ENCODE measurements at regions not wholly inside any gene's neighbourhood (a gene's known extent, or its start where the extent isn't known, plus 50 kb on each side); places are given as distances from the start of the nearest gene placed in this dataset.
"Not testable (repeated sequence)": the region's sequence is repeated elsewhere in the genome, so short reads cannot be mapped to it uniquely, and the experiment has no call there.

DNA sequence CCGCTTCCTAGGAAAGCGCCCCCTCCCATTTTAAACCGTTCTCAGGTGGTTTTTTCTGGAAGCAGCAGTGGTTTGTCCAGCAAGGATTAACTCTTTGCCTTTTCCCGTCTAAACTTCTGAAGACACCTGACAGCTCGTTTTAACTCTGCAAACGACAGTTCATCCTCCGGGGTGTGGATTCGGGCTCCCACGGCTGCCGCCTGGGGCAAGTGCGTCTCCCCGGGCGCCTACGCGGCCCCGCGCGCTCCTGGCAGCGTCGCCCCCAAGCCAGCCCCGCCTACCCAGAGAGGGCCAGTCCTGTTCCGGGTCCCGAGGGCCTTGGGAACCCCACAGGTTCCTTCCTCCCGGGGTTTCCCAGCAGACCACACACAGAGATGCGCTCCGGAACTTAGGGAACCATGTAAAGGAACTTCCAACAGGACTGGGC, 54.4 kb downstream of the PRR18 start:
- DNase-seq = peak; percentile 93 to 96 (median 95)

DNA sequence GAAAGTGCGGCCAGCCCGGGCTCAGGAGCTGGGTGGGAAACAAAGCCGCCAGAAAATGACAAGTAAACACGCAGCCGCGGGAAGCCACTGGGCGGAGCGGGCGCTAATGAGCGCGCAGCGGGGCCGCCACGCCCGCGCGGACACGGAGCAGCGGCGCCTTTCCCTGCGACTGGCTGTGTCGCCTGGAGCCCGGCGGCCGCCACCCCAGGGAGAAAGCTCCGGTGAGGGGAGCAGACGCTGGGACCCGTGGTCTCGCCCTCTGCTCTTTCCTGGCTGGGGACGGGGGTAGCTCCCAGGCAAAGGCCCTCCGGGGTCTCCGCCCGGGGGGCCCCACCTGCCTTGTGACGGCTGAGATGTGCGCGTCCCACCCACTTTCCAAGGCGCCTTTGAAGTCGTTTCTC, 54.9 kb downstream of the PRR18 start:
- peak; percentile 74 to 86 (median 85) for DNase-seq

DNA sequence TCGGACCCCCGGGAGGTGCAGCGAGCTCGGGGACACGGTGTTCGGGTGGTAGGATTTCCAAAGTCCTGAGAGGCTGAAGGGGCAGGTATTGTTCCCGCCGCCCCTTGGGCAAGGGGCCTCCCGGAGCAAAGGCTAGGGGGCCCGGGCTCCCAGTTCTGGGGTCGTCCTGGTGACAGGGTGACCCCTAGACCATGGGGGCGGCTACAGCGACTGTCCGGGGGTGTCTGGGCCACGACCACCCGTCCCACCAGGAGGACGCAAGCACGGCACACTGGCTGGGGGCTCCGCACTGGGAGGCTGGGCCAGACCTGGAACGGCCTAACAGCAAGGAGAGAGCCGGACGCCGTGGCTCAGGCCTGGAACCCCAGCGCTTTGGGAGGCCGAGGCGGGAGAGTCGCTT, 55.6 kb downstream of the PRR18 start:
- no peak for DNase-seq

DNA sequence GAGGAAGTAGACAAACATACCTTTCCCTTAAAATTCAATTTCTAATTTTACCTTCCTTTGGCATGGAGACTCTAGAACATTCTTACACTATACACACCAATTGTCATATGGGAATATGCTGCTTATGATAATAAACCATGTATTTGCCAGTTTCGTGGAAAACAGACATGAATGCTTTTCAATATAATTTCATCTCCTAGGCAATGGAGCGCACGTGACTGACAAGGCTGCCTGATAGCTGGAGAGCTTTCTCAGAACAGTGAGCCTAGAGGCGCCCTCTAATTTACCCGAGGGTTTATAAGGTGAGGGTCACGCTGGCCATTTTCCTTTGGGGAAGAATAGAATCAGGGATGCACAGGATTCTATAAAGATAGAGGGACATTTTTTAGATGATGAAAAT, 56.5 kb downstream of the PRR18 start:
- DNase-seq = no peak

DNA sequence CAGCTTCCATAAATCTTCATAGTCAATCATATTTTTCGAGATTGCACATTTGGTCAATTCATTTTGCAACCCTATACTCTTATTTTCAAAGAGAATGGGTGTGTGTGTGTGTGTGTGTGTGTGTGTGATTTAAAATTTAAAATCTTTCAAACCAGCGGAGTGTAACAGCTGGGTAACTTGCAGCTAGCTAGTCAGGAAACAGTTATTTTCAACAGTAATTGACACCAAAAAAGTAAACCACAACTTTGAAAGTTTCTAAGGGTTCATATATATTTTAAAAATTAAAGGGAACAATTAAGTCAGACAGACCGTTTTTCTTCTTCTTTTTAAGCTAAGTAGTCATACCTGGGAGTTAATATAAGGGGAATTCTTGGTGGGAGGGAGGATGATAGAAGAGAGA, 57.0 kb downstream of the PRR18 start:
- no peak for DNase-seq

DNA sequence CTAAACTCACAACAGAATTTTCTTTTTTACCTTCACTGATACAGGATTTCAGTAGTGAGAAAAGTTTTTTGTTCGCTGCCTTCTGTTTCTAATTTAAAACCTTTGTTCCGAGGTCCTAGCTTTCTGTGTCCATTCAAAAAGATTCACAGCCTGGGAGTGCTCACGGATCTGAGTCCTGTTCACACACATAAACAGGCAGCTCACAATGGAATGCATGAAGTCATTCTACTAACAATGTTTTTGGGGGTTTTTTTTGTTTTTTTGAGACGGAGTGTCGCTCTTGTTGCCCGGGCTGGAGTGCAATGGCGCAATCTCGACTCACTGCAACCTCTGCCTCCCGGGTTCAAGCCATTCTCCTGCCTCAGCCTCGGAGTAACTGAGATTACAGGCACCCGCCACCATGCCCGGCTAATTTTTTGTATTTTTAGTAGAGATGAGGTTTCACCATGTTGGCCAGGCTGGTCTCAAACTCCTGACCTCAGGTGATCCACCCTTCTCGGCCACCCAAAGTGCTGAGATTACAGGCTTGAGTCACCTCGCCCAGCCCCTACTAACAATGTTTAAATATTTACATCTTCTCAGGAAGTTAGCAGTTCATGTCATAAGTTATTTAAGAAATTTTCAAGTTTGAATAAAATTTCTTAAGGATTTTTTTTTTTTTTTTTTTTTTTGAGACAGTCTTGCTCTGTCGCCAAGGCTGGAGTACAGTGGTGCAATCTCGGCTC, 59.0 kb downstream of the PRR18 start:
- DNase-seq = not testable (repeated sequence)

DNA sequence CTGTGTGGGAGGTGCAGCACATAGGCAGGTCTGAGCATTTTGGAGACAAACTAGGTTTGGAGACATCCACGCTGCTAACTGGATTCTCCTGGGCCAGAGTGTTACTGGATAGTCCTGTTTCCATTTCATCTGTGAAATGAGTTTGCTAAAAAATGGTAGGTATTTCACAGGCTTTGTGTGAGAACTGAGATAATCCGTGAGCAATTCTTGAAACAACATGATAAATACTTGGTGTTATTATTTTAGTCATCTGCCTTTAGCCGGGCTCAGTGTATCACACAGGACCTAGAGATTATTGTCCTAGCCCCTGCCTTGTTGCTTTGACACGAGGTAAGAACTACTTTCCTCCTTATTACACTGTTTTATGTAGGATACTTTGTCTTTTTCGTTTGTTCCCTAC, 63.0 kb downstream of the PRR18 start:
- DNase-seq = no peak

DNA sequence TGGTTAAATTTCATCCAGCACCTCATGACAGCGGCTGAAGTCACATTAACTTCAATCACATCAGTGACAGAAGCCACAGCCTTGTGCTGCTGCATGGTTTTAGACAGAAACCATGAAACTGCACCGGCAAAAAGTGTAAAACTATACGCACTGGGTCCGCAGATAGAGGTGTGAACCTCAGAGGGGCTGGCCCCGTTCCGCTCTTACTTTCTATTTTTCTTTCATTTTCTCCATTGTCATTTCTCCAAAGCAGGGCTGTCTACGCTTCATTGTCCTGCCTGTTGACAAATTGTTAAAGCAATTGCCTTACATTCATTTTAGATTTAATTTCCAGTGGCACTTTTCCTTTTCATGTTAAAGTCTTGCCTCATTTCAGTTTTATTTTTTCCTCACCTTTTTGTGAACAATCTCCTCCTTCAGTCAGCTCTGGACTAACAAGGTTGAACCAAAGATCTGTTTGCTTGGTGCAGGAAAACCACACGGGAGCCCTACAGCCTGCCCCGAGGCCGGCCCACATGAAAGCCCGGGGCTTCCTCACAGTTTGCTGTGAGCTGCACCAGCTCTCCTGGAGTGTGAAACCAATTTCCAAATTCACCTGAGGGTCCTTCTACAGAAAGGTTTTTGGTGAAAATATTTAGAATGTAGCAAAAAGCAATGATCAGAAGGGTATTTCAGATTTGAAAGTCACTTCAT, 63.7 kb downstream of the PRR18 start:
- no peak for DNase-seq

DNA sequence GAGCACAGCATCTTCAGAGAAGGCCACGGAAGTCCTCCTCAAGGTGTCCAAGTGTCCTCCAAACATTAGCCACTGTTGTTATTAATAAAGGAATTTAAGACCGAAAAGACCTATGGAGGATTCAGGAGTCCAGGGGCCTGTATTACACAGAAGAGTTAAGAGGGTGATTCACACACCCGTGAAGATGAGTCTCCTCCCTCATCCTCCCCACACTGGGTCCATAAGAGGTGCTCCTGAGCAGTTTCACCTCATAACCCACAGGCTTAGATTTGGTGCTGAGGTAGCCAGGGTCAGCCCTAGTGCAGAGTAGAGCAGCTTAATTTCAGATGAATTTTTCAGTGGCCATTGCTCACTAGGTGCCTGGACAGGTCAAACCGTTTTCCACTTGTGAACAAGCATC, 65.3 kb downstream of the PRR18 start:
- DNase-seq = no peak

DNA sequence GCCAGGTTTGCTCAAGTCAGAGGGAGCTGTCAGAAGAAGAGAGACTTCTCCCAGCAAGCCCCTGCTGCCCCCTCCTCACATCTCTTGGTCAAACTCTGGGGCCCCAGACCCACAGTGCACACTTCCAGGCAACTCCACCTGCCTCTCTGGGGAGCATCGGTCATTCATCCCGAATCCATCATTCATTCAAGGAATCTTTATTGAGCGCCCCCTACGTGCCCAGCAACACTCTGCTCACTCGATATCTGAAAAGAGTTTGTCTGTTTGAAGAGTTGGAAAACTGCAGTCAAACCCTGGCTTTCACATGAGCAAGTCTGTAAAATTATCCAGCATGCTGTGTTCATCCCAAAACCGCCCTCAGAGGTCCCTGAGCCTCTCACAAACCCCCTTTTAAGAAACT, 66.2 kb downstream of the PRR18 start:
- no peak for DNase-seq

DNA sequence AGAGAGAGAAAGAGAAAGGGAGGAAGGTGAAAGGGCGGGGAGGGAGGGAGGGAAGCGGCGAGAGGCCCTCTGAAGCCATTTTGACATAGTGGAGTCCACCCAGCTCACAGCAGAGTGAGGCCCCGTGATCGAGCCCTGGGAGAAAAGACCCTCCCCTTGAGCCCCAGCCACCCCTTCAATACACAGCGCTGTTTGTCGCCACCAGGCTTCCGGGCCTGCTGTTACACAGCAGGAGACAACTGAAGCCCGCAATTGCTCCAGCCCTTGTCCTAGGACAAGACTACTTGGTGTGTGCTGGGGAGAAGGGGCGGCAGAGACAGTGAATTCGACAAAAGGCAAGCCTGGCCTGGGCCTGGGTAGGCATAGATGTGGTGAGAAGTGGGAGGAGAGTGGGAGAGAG, 67.3 kb downstream of the PRR18 start:
- no peak for DNase-seq

DNA sequence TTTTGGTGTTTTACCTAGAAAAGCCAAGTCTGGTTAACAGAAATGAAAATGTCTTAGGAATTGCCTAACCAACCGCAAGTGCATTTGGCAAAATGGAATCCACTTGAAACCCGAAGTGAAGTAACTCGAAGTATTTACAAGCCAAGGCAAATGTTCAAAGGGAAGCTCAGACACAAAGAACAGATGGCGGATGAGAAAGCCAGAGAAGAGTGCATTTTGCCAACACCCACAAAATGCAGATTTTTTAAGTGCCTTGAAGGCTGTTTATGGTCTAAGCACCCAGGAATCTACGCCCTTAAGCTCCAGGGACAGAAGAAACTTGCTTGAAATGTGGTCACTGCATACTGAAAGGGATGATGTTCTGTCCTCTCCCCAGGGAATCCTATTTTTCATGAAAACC, 70.0 kb upstream of the TBXT start:
- DNase-seq = peak in 1 of 3 donors; percentile 16

DNA sequence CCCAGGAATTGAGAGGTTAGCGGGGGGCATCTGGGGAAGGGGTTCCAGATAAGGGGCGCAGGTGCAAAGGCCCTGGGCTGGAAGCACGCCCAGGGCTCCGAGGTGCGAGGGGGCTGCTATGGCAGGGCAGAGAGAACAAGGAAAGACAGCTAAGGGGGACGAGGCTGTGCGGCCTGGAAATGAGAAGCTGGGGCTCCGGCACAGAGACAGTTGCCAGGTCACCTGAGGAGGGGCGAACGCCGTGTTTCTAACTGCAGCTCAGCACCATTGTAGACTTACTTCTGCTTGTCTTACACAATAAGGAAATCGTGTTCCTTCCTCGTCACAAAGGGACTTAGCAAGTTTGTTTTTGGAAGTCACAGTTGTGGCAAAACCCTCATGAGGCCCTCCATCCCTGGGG, 68.9 kb upstream of the TBXT start:
- peak; percentile 52 to 55 (median 54) for DNase-seq

DNA sequence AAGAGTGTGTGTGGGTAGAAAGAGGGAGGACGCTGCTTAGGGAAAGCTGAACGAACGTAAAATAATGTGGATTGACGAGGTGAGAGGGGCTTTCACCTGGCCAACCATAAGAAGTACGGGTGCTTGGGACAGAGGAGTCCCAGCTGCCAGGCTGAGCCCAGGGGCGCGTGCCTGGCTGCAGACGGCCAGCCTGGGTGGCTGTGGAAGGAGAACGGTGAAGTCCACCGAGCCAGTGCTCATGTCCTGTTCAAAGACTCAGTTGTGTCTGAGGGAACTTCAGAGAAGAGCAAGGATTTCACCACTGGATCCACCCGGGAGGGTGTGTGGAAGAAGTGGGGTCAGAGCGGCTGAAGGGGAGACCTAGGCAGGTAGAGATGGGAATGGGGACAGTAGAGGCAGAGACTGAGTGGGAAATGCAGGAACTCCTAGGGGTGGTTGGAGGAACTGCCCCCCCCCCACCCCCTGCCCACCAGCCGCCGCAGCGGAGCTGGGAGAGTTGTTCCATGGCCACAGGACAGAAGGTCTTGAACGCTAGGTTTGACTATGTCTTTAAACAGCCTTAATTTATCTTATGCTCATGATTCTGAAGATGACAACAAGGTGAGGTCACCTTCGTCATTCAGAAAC, 68.1 kb upstream of the TBXT start:
- DNase-seq = no peak

DNA sequence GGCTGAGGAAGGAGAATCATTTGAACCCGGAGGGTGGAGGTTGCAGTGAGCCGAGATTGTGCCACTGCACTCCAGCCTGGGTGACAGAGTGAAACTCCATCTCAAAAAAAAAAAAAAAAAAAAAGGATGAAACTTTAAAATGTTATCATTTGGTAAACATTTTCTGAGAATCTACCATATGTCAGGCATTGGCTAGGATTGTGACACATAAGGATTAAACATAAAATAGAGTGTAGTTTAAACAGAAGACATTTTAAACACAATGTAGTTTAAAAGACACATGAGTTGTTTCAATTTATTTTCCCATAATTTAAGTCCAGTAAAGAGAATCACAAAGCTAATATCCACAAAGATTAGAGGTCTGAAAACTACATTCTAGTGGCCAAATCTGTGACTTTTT, 63.5 kb upstream of the TBXT start:
- not testable (repeated sequence) for DNase-seq

DNA sequence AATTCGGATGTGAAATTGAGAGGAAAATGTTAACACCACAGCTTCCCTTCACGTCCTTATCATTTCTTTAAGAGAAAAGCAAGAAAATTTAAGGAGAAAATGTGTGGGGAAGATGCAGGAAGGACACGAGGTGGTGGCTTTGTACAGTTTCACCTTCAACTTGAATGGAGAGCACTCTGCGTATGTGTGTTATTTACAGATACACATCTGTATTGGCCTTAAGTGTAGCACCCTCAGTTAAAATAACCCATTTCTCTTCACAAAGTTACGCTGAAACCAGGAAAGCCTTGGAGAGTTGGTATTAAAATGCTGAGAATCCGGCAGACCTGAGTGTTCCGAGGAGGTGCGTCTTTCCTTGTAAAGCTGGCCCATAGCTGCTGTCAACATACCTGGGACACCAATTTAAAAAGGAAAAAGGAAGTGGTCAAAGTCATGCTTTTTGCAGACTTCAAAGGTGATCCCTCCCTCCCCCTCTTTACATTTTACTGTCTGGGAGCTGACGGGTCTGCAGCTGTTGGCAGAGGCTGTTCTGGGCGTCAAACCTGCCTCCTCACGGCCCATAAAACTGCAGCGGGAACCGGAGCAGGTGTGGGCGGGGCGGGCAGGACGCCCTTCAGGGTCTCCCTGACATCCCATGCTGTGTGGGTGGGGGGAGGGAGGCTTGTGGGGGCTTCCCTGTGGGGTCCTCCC, 61.3 kb upstream of the TBXT start:
- no peak for DNase-seq

DNA sequence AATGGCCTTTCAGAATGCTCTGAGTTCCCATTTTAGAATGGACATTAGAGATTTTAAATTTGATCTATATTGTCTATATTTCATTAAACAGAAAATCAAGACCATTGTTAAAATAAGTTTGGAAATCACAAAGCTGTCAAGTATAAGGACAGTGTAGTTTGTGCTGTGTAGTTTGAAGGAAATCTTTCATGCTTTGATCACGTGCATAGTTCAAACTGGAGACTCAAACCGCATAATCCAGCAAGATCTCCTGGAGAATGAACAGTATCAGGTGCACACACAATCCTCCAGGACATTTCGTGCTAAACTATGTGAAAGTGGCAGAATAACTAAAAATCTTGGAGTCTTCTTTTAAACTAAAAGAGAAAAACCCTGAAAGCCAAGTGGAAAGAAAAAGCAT, 60.8 kb upstream of the TBXT start:
- DNase-seq = no peak

DNA sequence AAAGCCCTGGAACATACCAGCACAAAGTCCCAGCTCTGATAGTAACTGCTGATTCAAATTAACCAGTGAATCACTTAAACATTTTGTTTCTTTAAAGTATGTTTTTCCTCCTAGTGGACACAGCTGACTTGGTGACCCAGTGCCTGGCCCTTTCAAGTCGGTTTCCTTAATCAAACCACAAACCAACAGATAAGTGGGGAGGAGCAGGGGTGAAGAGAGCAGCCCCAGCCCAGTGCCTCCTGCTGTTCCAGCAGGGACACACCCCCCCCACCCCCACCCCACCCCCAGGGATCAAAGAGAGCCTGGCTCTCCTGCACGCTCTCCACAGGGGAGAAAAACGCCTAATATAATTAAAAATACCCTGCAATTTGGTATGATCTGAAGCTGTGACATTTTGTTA, 55.4 kb upstream of the TBXT start:
- no peak for DNase-seq

DNA sequence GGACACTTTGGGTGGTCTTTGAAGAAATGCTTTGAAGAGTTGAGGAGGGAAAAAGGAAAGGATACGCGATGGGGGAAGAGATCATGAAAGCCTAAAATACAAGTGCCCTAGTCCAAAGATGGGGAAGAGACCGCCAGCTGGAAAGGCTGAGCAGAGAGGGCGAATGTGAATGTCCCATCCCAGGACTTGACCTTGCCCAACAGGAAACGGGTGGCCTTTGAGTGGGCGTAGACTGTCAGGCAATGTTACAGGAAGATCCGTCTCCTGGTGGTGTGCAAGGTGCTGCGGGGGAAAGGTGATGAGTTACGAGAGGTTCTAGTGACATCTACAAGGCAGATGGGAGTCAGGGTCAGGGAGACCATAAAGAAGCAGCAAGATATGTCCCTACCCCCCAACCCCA, 55.0 kb upstream of the TBXT start:
- DNase-seq = no peak

DNA sequence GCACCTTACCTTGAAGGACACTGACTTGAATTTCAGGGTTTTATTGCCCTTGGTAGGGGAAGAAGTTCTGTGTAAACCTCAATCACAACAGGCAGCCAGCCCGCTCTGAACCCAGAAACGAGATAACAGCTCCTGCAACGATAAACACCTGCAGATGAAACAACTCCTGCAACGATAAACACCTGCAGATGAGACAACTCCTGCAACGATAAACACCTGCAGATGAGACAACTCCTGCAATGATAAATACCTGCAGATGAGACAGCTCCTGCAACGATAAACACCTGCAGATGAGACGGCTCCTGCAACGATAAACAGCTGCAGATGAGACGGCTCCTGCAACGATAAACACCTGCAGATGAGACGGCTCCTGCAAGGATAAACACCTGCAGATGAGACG, 54.0 kb upstream of the TBXT start:
- no peak for DNase-seq

DNA sequence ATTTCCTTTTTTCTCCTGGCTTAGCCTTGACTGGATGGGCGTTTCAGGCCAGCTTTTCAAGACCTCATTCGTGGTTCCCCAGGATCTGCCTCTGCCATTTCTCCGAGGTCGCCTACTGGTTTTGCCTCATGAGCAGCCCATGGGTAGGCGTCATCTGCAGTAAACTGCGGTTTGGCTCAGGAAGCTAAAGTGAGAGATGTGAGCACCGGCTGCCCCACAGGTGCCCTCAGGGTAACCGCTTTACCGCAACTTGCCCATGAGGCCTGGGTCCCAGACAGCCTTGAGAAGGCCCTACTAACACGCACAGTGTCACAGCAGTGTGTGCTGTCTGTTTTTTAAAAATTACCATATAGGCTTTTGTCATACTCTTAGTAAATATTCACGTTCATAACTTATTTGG, 53.4 kb upstream of the TBXT start:
- no peak for DNase-seq

Measured in suppressor macrophage treated with lipopolysaccharide for 1 hour (primary cell).